ENCODE measurements at regions not wholly inside any gene's neighbourhood (a gene's known extent, or its start where the extent isn't known, plus 50 kb on each side); places are given as distances from the start of the nearest gene placed in this dataset.

GRCh38 chr4:96486563-96486962 lies 646.7 kb downstream of the PDHA2 start:
- TF ChIP-seq CTCF (conservative IDR thresholded peaks at IDR 0.05; ENCODE audit: low read length) (no peak), EZH2phosphoT487 (IDR thresholded peaks at IDR 0.05; ENCODE audit: borderline replicate concordance, low read depth, low read length) (no peak)

All from OCI-LY7 (cell line).